PFSK-1 (cell line): ENCODE measurements at regions not wholly inside any gene's neighbourhood (a gene's known extent, or its start where the extent isn't known, plus 50 kb on each side); places are given as distances from the start of the nearest gene placed in this dataset.

Experiments
- POLR2AphosphoS5 ChIP-seq: IDR thresholded peaks from 2 replicates; pipeline ENCODE4 v1.6.1; 2012; ENCODE audit warnings: low read depth, mild to moderate bottlenecking, control low read depth, low read length, moderate library complexity
- REST ChIP-seq, 2 experiments: IDR thresholded peaks; 2 replicates each; pipeline versions ENCODE4 v1.6.1 to v1.8.0; 2011 to 2012; ENCODE audit warnings: low read depth in 2 of 2, low read length in 2 of 2, control low read depth in 1 of 2, inconsistent platforms in 1 of 2, mild to moderate bottlenecking in 1 of 2, moderate library complexity in 1 of 2; ENCODE audit not compliant: insufficient read depth in 1 of 2
- SIN3A ChIP-seq: IDR thresholded peaks from 2 replicates; pipeline ENCODE4 v1.6.1; 2012; ENCODE audit warnings: mild to moderate bottlenecking, low read length, moderate library complexity, borderline replicate concordance; ENCODE audit not compliant: insufficient read depth
- TAF1 ChIP-seq: IDR thresholded peaks from 2 replicates; pipeline ENCODE4 v1.6.1; 2012; ENCODE audit warnings: low read length, control low read depth, borderline replicate concordance; ENCODE audit not compliant: insufficient read depth

DNA sequence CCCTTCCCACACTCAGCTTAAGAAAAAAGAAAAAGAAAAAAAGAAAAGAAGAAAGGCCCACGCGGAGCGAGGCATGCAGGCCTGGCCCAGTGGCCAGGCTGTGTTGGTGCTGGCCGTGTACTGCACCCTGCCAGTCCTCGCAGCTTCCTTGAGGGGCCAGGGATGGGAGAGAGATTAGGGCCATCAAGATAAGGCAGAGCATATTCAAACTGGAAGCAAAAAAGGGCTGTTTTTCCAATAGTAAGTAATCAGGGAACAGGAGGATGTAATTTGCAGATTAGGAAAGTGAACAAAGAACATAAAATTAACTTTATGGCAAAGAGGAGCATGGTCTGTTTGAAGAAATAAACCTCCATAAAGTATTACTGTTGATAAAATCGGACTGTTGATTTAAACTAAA lies 319.6 kb upstream of the CLINT1 start:
- no peak for TF ChIP-seq REST (IDR thresholded peaks at IDR 0.05; ENCODE audit: insufficient read depth in 1 of 2, low read depth in 2 of 2, low read length in 2 of 2)
- no peak for TF ChIP-seq POLR2AphosphoS5
- no peak for TF ChIP-seq SIN3A
- TF ChIP-seq TAF1: no peak
